Iris pigment epithelial cell (primary cell): ENCODE measurements at regions not wholly inside any gene's neighbourhood (a gene's known extent, or its start where the extent isn't known, plus 50 kb on each side); places are given as distances from the start of the nearest gene placed in this dataset.
"Not testable (repeated sequence)": the region's sequence is repeated elsewhere in the genome, so short reads cannot be mapped to it uniquely, and the experiment has no call there.

Experiments used
- DNase-seq: peaks from one replicate; pipeline ENCODE4 v3.0.0-alpha.2; 2011; ENCODE audit warnings: low read depth

GRCh38 chr7:66503551-66504031 is 125.1 kb upstream of the KCTD7 start:
- no peak for DNase-seq

- DNase-seq: no peak
These were observed 124.5 kb upstream of the KCTD7 start for GRCh38 chr7:66504131-66504530.

- DNase-seq: no peak
These were observed 123.7 kb upstream of the KCTD7 start for GRCh38 chr7:66505009-66505408.

GRCh38 chr7:66505531-66506451 is 122.9 kb upstream of the KCTD7 start:
- no peak for DNase-seq

GRCh38 chr7:66506703-66507102 is 122.0 kb upstream of the KCTD7 start:
- DNase-seq: not testable (repeated sequence)

- DNase-seq: no peak
These were observed 120.9 kb upstream of the KCTD7 start for GRCh38 chr7:66507764-66508296.

GRCh38 chr7:66508431-66508830 is 120.2 kb upstream of the KCTD7 start:
- no peak for DNase-seq

GRCh38 chr7:66514050-66514449 is 114.6 kb upstream of the KCTD7 start:
- no peak for DNase-seq

GRCh38 chr7:66517212-66517909 is 111.3 kb upstream of the KCTD7 start:
- DNase-seq: no peak

GRCh38 chr7:66518151-66518691 is 110.5 kb upstream of the KCTD7 start:
- no peak for DNase-seq

- no peak for DNase-seq
These were observed 107.0 kb upstream of the KCTD7 start for GRCh38 chr7:66521675-66522074.

GRCh38 chr7:66522518-66522917 is 106.2 kb upstream of the KCTD7 start:
- DNase-seq: no peak

GRCh38 chr7:66523409-66523808 is 105.3 kb upstream of the KCTD7 start:
- no peak for DNase-seq

- no peak for DNase-seq
These were observed 103.9 kb upstream of the KCTD7 start for GRCh38 chr7:66524738-66525137.

GRCh38 chr7:66526782-66527181 is 101.9 kb upstream of the KCTD7 start:
- not testable (repeated sequence) for DNase-seq

GRCh38 chr7:66528652-66529051 is 100.0 kb upstream of the KCTD7 start:
- no peak for DNase-seq

GRCh38 chr7:66529883-66530610 is 98.6 kb upstream of the KCTD7 start:
- DNase-seq: no peak

GRCh38 chr7:66535414-66536329 is 93.0 kb upstream of the KCTD7 start:
- DNase-seq: no peak

- DNase-seq: no peak
These were observed 91.3 kb upstream of the KCTD7 start for GRCh38 chr7:66537380-66537779.

- no peak for DNase-seq
These were observed 90.8 kb upstream of the KCTD7 start for GRCh38 chr7:66537876-66538275.

GRCh38 chr7:66539264-66539623 is 89.4 kb upstream of the KCTD7 start:
- no peak for DNase-seq
